ENCODE measurements at regions not wholly inside any gene's neighbourhood (a gene's known extent, or its start where the extent isn't known, plus 50 kb on each side); places are given as distances from the start of the nearest gene placed in this dataset.

DNA sequence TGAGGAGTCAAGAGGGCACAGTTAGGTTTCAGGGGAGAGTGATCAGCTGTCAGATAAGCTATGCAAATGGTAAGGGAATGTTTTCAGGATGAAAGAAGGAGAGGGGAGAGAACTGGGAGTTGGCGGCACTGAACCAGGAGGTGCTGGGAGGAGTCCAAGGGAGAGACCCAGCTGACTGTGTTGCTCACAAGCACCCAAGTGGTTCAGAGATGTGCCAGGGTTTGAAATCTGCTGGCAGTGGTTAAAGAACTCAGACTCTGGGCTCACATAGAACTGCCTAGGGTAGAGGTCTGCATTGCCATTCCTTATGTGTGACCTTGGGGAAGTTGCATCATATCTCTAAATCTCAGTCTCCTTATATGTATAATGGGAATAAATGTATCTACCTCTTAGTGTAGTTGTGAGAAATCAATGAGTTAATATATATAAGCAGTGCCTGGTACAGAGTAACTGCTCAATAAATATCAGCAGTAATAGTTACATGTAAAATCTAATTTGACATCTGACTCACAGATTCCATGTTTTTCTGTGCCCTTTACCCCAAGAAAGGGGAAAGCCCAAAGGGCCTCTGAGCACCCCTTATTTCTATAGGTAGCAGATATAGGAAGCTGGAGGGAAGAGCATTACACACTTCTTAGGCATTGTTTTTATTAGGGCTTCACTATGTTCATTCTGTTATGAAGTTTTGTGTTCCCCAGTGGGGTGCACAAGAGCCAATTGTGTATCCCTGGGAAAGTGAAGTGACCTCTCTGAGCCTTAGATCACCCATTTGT, 66.9 kb upstream of the SESN3 start:
- Histone ChIP-seq H3K36me3 (no peaks in the 10 kb centered on the region), H3K4me2 (no peak overlapping the region), H3K4me1 (peaks cover 21% of the 10 kb centered on the region), H3K4me3 (no peak overlapping the region), H4K20me1 (no peaks in the 10 kb centered on the region), H3K27ac (no peak overlapping the region), H3K9me3 (no peaks in the 10 kb centered on the region), H3K27me3 (no peaks in the 10 kb centered on the region), H3K9ac (no peak overlapping the region)
- no peak for TF ChIP-seq Cebpa-rat (IDR thresholded peaks at IDR 0.05)

DNA sequence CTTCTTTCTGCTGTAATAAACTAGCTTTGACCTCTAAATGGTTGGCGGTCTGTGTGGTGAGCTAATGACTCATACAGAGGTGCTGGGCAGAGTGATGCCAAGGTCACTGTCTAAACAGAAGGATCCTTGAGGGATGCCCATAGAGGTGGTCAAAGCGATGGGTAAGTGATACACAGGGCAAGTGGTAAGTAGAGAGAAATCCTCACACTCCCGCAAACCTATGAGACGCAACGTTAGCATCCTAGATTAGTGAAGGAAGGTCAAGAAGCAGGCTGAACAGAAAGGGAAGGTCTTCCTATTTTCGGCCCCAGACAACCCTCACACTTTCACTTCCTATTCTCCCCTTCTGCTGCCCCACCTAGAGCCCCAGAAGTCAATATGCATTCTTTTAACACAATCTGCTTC, 65.6 kb upstream of the SESN3 start:
- H3K4me1 ChIP-seq: peaks cover 21% of the 10 kb centered on the region
- no peaks in the 10 kb centered on the region for H3K9me3 ChIP-seq
- no peak overlapping the region for H3K4me3 ChIP-seq
- H4K20me1 ChIP-seq: no peaks in the 10 kb centered on the region
- no peak overlapping the region for H3K27ac ChIP-seq
- H3K9ac ChIP-seq: no peak overlapping the region
- peak overlapping the region; percentile 18; the same call in 1 of the 2 replicates for H3K4me2 ChIP-seq
- no peaks in the 10 kb centered on the region for H3K36me3 ChIP-seq
- no peak for TF ChIP-seq Cebpa-rat (IDR thresholded peaks at IDR 0.05)
- H3K27me3 ChIP-seq: no peaks in the 10 kb centered on the region

DNA sequence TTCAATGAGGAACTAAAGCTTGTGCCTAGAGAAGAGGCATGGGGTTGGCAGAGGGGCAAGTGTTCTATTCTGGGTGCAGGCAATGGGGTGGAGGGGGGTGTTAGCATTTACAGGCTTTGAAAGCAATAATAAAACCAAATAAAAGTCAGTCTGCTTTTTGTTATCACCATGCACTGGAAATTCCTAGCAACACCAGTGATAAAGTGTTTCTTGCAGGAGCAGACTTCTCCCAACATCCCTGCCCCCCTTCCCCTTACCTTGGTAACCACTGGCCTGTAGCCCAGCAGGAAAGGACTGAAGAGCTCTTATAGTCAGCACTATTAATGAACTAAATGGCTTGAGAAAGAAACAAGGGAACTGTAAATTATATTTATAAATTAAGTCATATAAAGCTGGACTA, 65.2 kb upstream of the SESN3 start:
- no peak overlapping the region for H3K9ac ChIP-seq
- no peaks in the 10 kb centered on the region for H3K36me3 ChIP-seq
- peaks cover 21% of the 10 kb centered on the region for H3K4me1 ChIP-seq
- TF ChIP-seq Cebpa-rat (IDR thresholded peaks at IDR 0.05): no peak
- H3K4me3 ChIP-seq: no peak overlapping the region
- H3K9me3 ChIP-seq: no peaks in the 10 kb centered on the region
- H3K4me2 ChIP-seq: no peak overlapping the region; the same call in 1 of the 2 replicates
- no peak overlapping the region for H3K27ac ChIP-seq
- no peaks in the 10 kb centered on the region for H3K27me3 ChIP-seq
- H4K20me1 ChIP-seq: no peaks in the 10 kb centered on the region

DNA sequence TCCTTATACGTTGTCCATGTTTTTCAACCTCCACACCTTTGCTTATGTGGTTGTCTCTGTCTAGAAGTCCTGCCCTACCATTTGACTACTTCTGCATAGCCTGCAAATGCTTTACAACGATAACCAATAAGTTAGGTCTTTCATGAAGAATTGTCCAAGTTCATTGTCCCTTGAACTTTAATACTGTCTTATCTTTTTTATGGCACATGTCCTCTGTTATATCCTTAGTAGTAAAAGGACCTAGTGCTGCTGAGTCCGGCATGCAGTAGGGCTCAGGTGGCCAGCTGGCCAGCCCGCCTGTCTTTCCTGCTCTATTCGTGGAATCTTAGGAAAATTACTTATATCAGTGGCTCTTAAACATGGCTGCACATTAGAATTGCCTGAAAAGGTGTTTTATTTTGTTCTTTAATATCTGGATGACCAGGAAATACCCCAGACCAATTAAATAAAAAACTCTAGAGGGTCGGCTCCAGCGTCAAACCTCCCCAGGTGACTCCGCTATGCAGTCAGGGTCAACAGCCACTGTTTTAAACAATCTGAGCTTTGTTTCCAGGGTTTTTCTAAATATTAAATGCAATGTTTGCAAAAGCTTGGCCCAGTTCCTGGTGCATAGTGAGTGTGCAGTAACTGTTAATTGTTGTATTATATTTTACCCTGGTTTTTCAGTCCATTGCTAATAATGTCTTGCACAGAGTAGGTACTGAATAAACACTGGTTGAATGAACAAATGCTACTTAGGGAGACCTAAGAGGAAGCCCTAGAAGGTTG, 64.6 kb upstream of the SESN3 start:
- Histone ChIP-seq H3K4me1 (peaks cover 21% of the 10 kb centered on the region), H3K4me3 (no peak overlapping the region), H3K9me3 (no peaks in the 10 kb centered on the region), H3K27me3 (no peaks in the 10 kb centered on the region), H4K20me1 (no peaks in the 10 kb centered on the region), H3K27ac (no peak overlapping the region), H3K4me2 (no peak overlapping the region), H3K36me3 (no peaks in the 10 kb centered on the region), H3K9ac (no peak overlapping the region)
- no peak for TF ChIP-seq Cebpa-rat (IDR thresholded peaks at IDR 0.05)

DNA sequence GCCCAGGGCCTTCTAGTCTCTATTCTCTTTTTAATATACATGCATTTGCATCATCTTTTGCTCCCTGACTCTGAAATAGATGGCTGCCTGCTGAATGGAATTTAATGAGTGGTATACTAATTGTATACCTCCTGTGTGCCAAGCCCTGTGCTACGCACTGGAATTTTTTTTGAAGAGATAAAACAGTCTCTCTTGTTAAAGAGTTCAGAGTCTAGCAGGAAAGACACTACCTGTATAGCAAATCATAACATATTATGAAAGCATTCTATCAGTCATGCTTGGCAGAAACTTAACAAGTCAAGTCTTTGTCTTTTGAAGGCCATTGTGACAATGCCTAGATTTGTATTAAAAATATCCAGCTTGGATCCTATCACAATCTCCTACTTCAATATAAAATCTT, 63.7 kb upstream of the SESN3 start:
- no peak overlapping the region for H3K9ac ChIP-seq
- no peak for TF ChIP-seq Cebpa-rat (IDR thresholded peaks at IDR 0.05)

DNA sequence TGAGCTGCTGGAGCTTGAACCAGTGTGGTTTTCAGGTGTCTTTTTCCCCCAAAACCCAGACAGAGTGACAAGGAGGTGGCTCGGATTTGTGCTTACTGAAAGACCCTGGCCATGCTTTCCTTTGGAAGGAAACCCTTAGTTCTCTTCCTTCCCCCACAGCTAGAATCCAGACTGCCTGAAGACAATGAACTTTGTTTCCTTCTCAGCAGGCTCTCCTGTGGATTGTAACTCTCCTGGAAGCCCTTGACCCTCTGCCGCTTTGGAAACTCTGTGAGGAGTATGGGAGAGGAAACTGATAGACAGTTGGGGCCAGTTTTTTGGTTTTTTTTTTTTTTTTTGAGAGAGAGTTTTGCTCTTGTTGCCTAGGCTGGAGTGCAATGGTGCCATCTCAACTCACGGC, 62.1 kb upstream of the SESN3 start:
- no peak overlapping the region for H3K9ac ChIP-seq
- H3K27ac ChIP-seq: no peak overlapping the region
- no peak overlapping the region for H3K4me2 ChIP-seq
- no peak for TF ChIP-seq Cebpa-rat (IDR thresholded peaks at IDR 0.05)
- no peaks in the 10 kb centered on the region for H3K27me3 ChIP-seq
- no peaks in the 10 kb centered on the region for H4K20me1 ChIP-seq
- H3K4me1 ChIP-seq: peaks cover 5% of the 10 kb centered on the region; the same call in 1 of the 2 replicates
- H3K4me3 ChIP-seq: no peak overlapping the region
- H3K36me3 ChIP-seq: no peaks in the 10 kb centered on the region
- H3K9me3 ChIP-seq: no peaks in the 10 kb centered on the region

More for the DNA sequence above, 63.7 kb upstream of the SESN3 start:
- H3K36me3 ChIP-seq: no peaks in the 10 kb centered on the region
- peaks cover 19% of the 10 kb centered on the region for H3K4me1 ChIP-seq
- H3K4me2 ChIP-seq: no peak overlapping the region
- no peak overlapping the region for H3K4me3 ChIP-seq
- H3K27me3 ChIP-seq: no peaks in the 10 kb centered on the region
- H3K9me3 ChIP-seq: no peaks in the 10 kb centered on the region
- H4K20me1 ChIP-seq: no peaks in the 10 kb centered on the region
- no peak overlapping the region for H3K27ac ChIP-seq

DNA sequence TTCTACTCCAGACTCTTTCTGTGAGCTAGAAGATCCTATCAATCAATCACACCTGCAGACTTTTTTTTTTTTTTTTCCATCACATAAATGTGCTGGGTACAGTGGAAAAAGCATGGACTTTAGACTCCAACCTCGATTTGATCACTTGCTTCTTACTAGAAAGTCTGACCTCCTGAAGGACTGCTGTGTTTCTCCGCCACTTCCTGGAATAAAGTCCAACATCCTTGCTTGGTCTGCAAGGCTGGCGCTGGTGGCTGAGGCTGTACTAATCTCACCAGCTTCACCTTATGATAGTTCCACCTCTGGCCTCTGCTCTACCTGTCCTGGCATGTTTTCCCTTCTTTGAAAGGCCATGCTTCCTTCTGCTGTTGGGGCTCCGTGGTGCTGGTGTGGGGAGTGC, 60.9 kb upstream of the SESN3 start:
- H3K36me3 ChIP-seq: no peaks in the 10 kb centered on the region
- TF ChIP-seq Cebpa-rat (IDR thresholded peaks at IDR 0.05): no peak
- no peak overlapping the region for H3K4me3 ChIP-seq
- H3K27ac ChIP-seq: no peak overlapping the region
- no peak overlapping the region for H3K9ac ChIP-seq
- no peaks in the 10 kb centered on the region for H4K20me1 ChIP-seq
- no peaks in the 10 kb centered on the region for H3K27me3 ChIP-seq
- H3K4me2 ChIP-seq: no peak overlapping the region
- H3K4me1 ChIP-seq: peaks cover 5% of the 10 kb centered on the region; the same call in 1 of the 2 replicates
- no peaks in the 10 kb centered on the region for H3K9me3 ChIP-seq

DNA sequence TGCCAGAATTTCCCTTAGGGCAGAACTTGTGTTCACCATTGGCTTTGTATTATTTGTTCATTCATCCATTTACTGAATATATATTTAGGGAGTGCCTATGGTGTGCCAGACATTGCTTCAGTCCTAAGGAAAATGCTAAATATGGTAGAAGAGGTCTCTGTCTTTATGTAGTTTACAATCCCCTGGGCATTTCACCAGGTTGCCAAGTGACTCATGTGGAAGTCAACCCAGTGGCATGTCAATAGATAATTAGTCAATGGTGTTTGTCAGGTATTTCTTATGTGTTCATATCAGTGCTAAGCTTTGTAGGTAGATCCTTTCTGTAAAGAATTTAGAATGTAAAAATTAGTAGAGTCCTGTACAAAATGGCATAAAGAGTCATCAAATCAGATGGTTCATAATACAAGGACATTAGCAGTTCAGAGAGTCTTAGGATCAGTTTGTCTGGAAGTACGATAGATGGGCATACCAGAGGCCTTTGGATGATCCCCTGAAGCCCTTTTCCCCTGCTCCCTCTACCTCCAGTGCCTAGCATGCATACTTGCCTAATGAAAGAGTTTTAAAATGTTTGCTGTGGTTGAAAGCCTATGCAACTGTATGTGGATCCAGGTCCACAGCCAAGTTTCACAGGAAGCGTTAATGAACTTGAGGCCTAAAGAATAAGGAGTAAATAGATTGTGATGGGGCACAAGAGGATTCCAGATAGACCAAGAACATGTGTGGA, 58.5 kb upstream of the SESN3 start:
- no peak overlapping the region for H3K27ac ChIP-seq
- no peaks in the 10 kb centered on the region for H3K27me3 ChIP-seq
- H3K9me3 ChIP-seq: no peaks in the 10 kb centered on the region
- H3K4me2 ChIP-seq: no peak overlapping the region
- no peaks in the 10 kb centered on the region for H4K20me1 ChIP-seq
- H3K36me3 ChIP-seq: no peaks in the 10 kb centered on the region
- no peaks in the 10 kb centered on the region for H3K4me1 ChIP-seq
- no peak for TF ChIP-seq Cebpa-rat (IDR thresholded peaks at IDR 0.05)
- H3K9ac ChIP-seq: no peak overlapping the region
- H3K4me3 ChIP-seq: no peak overlapping the region

DNA sequence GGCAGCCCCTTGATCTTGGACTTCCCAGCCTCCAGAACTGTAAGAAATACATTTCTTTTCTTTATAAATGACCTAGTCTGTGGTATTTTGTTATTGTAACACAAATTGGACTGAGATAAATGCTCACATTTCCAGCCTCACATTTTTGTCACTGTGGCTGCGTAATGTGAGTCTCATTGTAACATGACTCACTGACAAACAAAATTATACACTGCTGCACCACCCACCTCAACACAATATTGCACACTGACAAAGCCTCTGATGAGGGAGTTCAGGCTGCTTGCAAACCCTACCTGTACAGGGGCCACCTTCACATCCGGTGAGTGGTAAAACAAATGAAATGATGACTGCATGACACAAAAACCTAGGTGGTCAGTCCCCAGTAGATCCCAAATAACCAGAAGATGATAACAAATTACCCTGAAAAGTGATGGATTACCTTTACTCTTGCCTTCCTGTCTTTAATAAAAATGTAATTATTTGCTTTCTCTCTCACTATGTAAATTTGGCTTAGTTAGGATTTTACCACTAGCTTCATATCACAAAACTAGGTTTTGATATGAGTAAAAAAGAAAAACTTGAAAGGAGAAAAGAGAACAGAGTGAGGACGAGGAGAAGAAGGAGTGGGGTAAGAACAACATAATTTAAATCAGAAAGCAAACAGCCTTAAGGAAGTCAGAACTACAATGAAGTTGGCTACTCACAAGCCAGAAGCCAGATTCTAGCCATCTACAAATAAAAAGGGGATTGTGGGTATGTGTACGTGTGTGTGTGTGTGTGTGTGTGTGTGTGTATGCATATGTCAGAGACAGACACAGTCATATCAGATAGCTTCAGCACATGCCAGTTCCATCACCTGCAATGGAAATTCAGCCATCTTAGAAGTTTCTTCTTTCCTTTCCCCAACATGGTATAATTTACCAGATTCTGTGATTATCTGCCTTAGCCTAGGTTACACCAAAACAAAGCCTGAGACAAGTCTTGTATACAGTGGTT, 53.4 kb upstream of the SESN3 start:
- H3K9ac ChIP-seq: no peak overlapping the region
- H3K4me2 ChIP-seq: no peak overlapping the region
- no peak overlapping the region for H3K27ac ChIP-seq
- no peaks in the 10 kb centered on the region for H3K4me1 ChIP-seq
- H3K9me3 ChIP-seq: no peaks in the 10 kb centered on the region
- H4K20me1 ChIP-seq: no peaks in the 10 kb centered on the region
- H3K36me3 ChIP-seq: no peaks in the 10 kb centered on the region
- no peaks in the 10 kb centered on the region for H3K27me3 ChIP-seq
- TF ChIP-seq Cebpa-rat (IDR thresholded peaks at IDR 0.05): no peak
- no peak overlapping the region for H3K4me3 ChIP-seq
